ENCODE measurements at regions not wholly inside any gene's neighbourhood (a gene's known extent, or its start where the extent isn't known, plus 50 kb on each side); places are given as distances from the start of the nearest gene placed in this dataset.

- H4K20me1 ChIP-seq (ENCODE audit: insufficient read depth, low read length, poor library complexity, severe bottlenecking), result no peaks in the 10 kb centered on the region
- H3K36me3 ChIP-seq (ENCODE audit: insufficient read depth, low read length), result no peaks in the 10 kb centered on the region
- H3K79me2 ChIP-seq (ENCODE audit: insufficient read depth, low read length), result no peaks in the 10 kb centered on the region
- no peak overlapping the region for H3K4me3 ChIP-seq (ENCODE audit: low read length, poor library complexity, severe bottlenecking)
- no peaks in the 10 kb centered on the region for H3K27me3 ChIP-seq (ENCODE audit: insufficient read depth, low read length, poor library complexity, severe bottlenecking)
- H3K4me1 ChIP-seq (ENCODE audit: insufficient read depth, low read length, poor library complexity, severe bottlenecking), result peaks cover 22% of the 10 kb centered on the region
- no peak overlapping the region for H3K4me2 ChIP-seq (ENCODE audit: low read depth, low read length, poor library complexity, severe bottlenecking)
- no peak overlapping the region for H3K9ac ChIP-seq (ENCODE audit: low read depth, low read length, poor library complexity, severe bottlenecking)
- H2AFZ ChIP-seq (ENCODE audit: low read length), result no peak overlapping the region
- no peak for TF ChIP-seq EZH2phosphoT487 (IDR thresholded peaks at IDR 0.05; ENCODE audit: borderline replicate concordance)
- no peak for TF ChIP-seq CTCF (conservative IDR thresholded peaks at IDR 0.05; ENCODE audit: low read length)
- no peaks in the 10 kb centered on the region; the same call in 1 of the 2 replicates for H3K9me3 ChIP-seq (ENCODE audit: insufficient read depth, low read depth, low read length)
- H3F3A ChIP-seq (ENCODE audit: low read depth), result no peaks in the 10 kb centered on the region
- no peaks in the 10 kb centered on the region for H3K9me2 ChIP-seq (replicated peaks; ENCODE audit: low read depth, low read length)
Observed at GRCh38 chrX:13147733-13148132, 103.3 kb upstream of the FAM9C start.

DNA sequence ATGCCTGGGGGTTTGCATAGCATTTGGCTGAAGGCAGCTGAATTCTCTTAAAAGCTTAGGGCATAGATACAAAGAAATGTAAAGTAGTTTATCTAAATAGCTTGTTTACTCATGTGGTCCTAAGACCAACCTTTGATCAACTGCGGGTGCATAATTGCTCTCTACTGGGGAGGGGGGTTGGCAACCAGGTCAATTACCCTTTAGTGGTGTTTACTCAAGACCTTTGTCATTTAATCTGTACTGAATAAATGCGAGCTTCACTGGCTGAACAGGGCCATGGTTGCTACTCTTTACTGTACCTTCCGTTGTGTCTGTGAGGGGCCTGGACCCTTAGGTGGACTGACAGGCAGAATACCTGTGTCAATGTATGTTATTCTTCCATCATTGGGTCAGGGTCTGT, 102.7 kb upstream of the FAM9C start:
- Histone ChIP-seq H3K9ac (ENCODE audit: low read depth, low read length, poor library complexity, severe bottlenecking) (no peak overlapping the region), H3K36me3 (ENCODE audit: insufficient read depth, low read length) (no peaks in the 10 kb centered on the region), H3K4me2 (ENCODE audit: low read depth, low read length, poor library complexity, severe bottlenecking) (no peak overlapping the region), H2AFZ (ENCODE audit: low read length) (no peak overlapping the region), H3K9me2 (replicated peaks; ENCODE audit: low read depth, low read length) (no peaks in the 10 kb centered on the region), H3K79me2 (ENCODE audit: insufficient read depth, low read length) (no peaks in the 10 kb centered on the region), H3K4me3 (ENCODE audit: low read length, poor library complexity, severe bottlenecking) (no peak overlapping the region), H3K27me3 (ENCODE audit: insufficient read depth, low read length, poor library complexity, severe bottlenecking) (no peaks in the 10 kb centered on the region), H3K9me3 (ENCODE audit: insufficient read depth, low read depth, low read length) (no peaks in the 10 kb centered on the region; the same call in 1 of the 2 replicates), H3F3A (ENCODE audit: low read depth) (no peaks in the 10 kb centered on the region), H3K4me1 (ENCODE audit: insufficient read depth, low read length, poor library complexity, severe bottlenecking) (peaks cover 19% of the 10 kb centered on the region), H4K20me1 (ENCODE audit: insufficient read depth, low read length, poor library complexity, severe bottlenecking) (no peaks in the 10 kb centered on the region)
- no peak for TF ChIP-seq EZH2phosphoT487 (IDR thresholded peaks at IDR 0.05; ENCODE audit: borderline replicate concordance)
- TF ChIP-seq CTCF (conservative IDR thresholded peaks at IDR 0.05; ENCODE audit: low read length), result no peak

GRCh38 chrX:13144927-13145655, 100.7 kb upstream of the FAM9C start:
- Histone ChIP-seq H3K36me3 (ENCODE audit: insufficient read depth, low read length) (no peaks in the 10 kb centered on the region), H3K4me1 (ENCODE audit: insufficient read depth, low read length, poor library complexity, severe bottlenecking) (peaks cover 11% of the 10 kb centered on the region), H3K79me2 (ENCODE audit: insufficient read depth, low read length) (no peaks in the 10 kb centered on the region), H3K9ac (ENCODE audit: low read depth, low read length, poor library complexity, severe bottlenecking) (no peak overlapping the region), H4K20me1 (ENCODE audit: insufficient read depth, low read length, poor library complexity, severe bottlenecking) (no peaks in the 10 kb centered on the region), H3K27me3 (ENCODE audit: insufficient read depth, low read length, poor library complexity, severe bottlenecking) (no peaks in the 10 kb centered on the region), H2AFZ (ENCODE audit: low read length) (no peak overlapping the region), H3K4me3 (ENCODE audit: low read length, poor library complexity, severe bottlenecking) (no peak overlapping the region), H3K9me3 (ENCODE audit: insufficient read depth, low read depth, low read length) (no peaks in the 10 kb centered on the region; the same call in 1 of the 2 replicates), H3K9me2 (replicated peaks; ENCODE audit: low read depth, low read length) (no peaks in the 10 kb centered on the region), H3F3A (ENCODE audit: low read depth) (no peaks in the 10 kb centered on the region), H3K4me2 (ENCODE audit: low read depth, low read length, poor library complexity, severe bottlenecking) (no peak overlapping the region)
- TF ChIP-seq EZH2phosphoT487 (IDR thresholded peaks at IDR 0.05; ENCODE audit: borderline replicate concordance) (no peak), CTCF (conservative IDR thresholded peaks at IDR 0.05; ENCODE audit: low read length) (no peak)

Data from Loucy (cell line).